ENCODE measurements at regions not wholly inside any gene's neighbourhood (a gene's known extent, or its start where the extent isn't known, plus 50 kb on each side); places are given as distances from the start of the nearest gene placed in this dataset.

GRCh38 chr5:118726891-118727290 is 261.5 kb downstream of the DTWD2 start (continued):
- TF ChIP-seq ZNF462 (CRISPR knock-in tag; IDR thresholded peaks at IDR 0.05) (no peak), EZH2 (IDR thresholded peaks at IDR 0.05; ENCODE audit: low read depth, unreplicated experiment) (no peak), ZNF331 (CRISPR knock-in tag; IDR thresholded peaks at IDR 0.05; ENCODE audit: low read depth) (no peak), CTCF (conservative IDR thresholded peaks at IDR 0.05; ENCODE audit: low read depth in 2 of 2) (no peak), EZH2phosphoT487 (IDR thresholded peaks at IDR 0.05; ENCODE audit: unreplicated experiment) (no peak), POLR2AphosphoS5 (IDR thresholded peaks at IDR 0.05; ENCODE audit: low read depth) (no peak), ETS1 (IDR thresholded peaks at IDR 0.05) (no peak), STAT1 (IDR thresholded peaks at IDR 0.05; ENCODE audit: unreplicated experiment) (no peak), ZNF114 (CRISPR knock-in tag; IDR thresholded peaks at IDR 0.05) (no peak)

Measured in GM23338 (cell line).